HepG2 (cell line): ENCODE measurements at regions not wholly inside any gene's neighbourhood (a gene's known extent, or its start where the extent isn't known, plus 50 kb on each side); places are given as distances from the start of the nearest gene placed in this dataset.

Experiments
- KLF6 ChIP-seq: IDR thresholded peaks from 2 replicates; pipeline ENCODE4 v1.8.0; 2016; ENCODE audit warnings: missing biosample characterization, missing genetic modification reagents
- NFE2 ChIP-seq: sonication (generic); formaldehyde crosslinking; IDR thresholded peaks from 2 replicates; pipeline ENCODE4 v1.4.0; 2020; ENCODE audit warnings: missing genetic modification reagents

DNA sequence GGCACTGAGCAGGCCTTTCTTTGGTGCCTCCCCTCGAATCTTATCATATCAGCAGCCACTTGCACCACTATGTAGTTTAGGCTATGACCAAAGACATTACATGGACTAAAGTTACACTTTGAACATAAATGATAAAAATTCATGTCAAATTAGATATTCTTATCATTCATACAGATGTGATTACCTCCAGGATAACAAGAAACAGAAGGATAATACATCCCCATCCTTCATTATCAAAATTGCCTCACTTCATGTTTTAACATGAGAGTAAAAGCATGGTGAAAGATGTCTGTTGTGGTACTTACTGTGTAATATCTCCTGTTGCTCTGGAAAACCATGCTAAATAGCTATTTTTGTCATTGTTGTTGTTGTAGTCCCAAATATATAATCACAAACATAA is 230.8 kb upstream of the RND3 start:
- no peak for TF ChIP-seq KLF6 (CRISPR knock-in tag)
- no peak for TF ChIP-seq NFE2
